ENCODE measurements at regions not wholly inside any gene's neighbourhood (a gene's known extent, or its start where the extent isn't known, plus 50 kb on each side); places are given as distances from the start of the nearest gene placed in this dataset.

DNA sequence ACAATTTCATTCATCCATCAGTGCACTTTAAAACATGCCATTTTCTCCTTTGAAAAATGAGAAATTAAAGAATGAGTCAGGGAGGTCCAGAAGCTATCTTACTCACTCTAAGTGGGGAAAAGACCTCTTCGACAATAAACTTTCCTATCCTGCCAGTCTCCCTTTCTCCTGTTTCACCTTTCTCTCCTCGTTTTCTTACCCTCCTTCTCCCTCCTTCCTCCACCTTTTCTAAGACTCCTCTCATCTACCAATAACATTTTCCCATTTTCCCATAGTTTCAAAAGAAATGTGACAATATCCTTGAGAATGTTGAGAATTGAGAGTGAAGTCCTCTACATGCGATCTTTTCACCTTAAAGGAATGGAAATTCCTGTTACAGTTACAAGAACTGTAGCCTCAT is 450.5 kb upstream of the GRAMD2B start:
- intact Hi-C loops (cut with micrococcal nuclease), result no loop called here

DNA sequence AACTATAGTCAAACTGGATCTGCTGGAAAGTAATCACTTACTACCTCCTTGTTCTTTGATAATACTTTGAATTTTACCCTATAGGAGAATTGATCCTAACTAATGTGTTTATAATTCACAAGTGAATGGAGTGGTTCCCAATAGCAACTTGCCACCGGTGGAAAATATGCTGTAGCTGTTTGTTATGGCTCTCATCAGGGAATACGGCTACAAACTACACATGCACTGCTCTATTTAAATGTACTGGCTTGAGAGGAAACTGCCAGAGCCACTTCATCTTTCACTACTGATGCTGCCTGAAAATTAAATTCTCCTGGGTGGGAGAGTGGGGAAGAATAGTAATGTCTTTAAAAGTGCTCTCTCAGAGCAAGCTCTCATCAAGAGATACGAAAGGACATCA is 448.5 kb upstream of the GRAMD2B start:
- DNase-seq, result no peak
- intact Hi-C loops (cut with micrococcal nuclease), result no loop called here
- no peaks in the 10 kb centered on the region for H3K9me3 ChIP-seq (replicated peaks)
- H3K4me3 ChIP-seq, result no peak overlapping the region
- H3K27me3 ChIP-seq (ENCODE audit: low read depth), result no peaks in the 10 kb centered on the region
- H3K4me1 ChIP-seq, result no peaks in the 10 kb centered on the region
- no peaks in the 10 kb centered on the region for H3K36me3 ChIP-seq
- TF ChIP-seq, protein P1, sequence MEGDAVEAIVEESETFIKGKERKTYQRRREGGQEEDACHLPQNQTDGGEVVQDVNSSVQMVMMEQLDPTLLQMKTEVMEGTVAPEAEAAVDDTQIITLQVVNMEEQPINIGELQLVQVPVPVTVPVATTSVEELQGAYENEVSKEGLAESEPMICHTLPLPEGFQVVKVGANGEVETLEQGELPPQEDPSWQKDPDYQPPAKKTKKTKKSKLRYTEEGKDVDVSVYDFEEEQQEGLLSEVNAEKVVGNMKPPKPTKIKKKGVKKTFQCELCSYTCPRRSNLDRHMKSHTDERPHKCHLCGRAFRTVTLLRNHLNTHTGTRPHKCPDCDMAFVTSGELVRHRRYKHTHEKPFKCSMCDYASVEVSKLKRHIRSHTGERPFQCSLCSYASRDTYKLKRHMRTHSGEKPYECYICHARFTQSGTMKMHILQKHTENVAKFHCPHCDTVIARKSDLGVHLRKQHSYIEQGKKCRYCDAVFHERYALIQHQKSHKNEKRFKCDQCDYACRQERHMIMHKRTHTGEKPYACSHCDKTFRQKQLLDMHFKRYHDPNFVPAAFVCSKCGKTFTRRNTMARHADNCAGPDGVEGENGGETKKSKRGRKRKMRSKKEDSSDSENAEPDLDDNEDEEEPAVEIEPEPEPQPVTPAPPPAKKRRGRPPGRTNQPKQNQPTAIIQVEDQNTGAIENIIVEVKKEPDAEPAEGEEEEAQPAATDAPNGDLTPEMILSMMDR (IDR thresholded peaks at IDR 0.05; ENCODE audit: borderline replicate concordance), result no peak
- no peak overlapping the region for H3K27ac ChIP-seq (replicated peaks)

More for the DNA sequence above, 450.5 kb upstream of the GRAMD2B start:
- no peaks in the 10 kb centered on the region for H3K9me3 ChIP-seq (replicated peaks)
- TF ChIP-seq, protein P1 (IDR thresholded peaks at IDR 0.05; ENCODE audit: borderline replicate concordance), result no peak
- DNase-seq, result no peak
- H3K4me3 ChIP-seq, result no peak overlapping the region
- H3K4me1 ChIP-seq, result no peaks in the 10 kb centered on the region
- no peak overlapping the region for H3K27ac ChIP-seq (replicated peaks)
- no peaks in the 10 kb centered on the region for H3K27me3 ChIP-seq (ENCODE audit: low read depth)
- no peaks in the 10 kb centered on the region for H3K36me3 ChIP-seq

DNA sequence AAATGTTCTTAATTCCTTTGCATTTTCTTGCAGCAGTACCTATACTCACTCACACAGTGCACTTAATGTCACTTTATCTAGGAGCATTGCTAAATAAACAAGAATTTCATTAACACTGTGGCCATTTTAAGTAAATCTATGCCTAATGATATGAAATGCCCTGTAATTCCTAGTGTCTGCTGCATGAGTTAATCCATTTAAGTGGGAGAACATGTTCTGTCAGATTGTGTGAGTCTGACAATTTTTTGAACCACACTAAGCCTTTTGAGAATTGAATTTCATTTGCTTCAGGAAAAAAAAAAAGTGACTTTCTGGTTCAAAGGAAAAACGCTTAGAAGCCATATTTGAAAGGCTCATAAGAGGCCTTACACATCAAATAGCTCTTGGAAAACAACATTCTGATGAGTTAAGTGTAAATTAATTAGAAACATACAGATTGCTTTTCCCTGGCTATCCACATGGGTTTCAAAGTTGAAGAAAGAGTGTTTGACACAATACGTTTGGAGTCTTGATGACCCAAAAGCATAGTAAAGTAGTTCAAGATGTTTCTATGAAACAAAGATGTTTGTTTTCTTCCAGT is 446.7 kb upstream of the GRAMD2B start:
- no peaks in the 10 kb centered on the region for H3K9me3 ChIP-seq (replicated peaks)

DNA sequence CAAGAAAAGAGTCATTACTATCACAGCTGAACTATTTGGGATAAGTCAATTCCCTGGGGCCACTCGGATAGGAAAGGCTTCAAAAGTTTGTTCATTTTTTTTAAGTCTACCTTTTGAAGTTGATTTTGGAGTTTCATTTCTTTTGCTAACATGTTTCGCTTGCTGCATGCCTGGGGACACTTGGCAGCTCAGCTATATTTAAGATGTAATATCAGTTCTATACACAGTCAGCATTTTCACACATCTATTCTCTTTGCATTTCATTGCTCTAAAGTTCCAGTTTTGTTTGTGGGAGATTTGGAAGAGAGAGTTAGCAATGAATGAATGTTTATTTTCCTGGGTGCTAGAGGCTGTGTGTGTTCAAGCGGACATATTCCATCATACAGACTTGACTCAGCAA is 445.2 kb upstream of the GRAMD2B start:
- H3K36me3 ChIP-seq, result no peaks in the 10 kb centered on the region
- H3K4me3 ChIP-seq, result no peak overlapping the region
- peaks cover 15% of the 10 kb centered on the region for H3K4me1 ChIP-seq
- no peak for DNase-seq
- TF ChIP-seq, protein P1 (IDR thresholded peaks at IDR 0.05; ENCODE audit: borderline replicate concordance), result no peak
- intact Hi-C loops (cut with micrococcal nuclease), result no loop called here
- no peak overlapping the region for H3K27ac ChIP-seq (replicated peaks)
- H3K27me3 ChIP-seq (ENCODE audit: low read depth), result no peaks in the 10 kb centered on the region
- H3K9me3 ChIP-seq (replicated peaks), result peaks cover 2% of the 10 kb centered on the region

More for the DNA sequence above, 446.7 kb upstream of the GRAMD2B start:
- Histone ChIP-seq H3K27ac (replicated peaks) (no peak overlapping the region), H3K27me3 (ENCODE audit: low read depth) (no peaks in the 10 kb centered on the region), H3K36me3 (no peaks in the 10 kb centered on the region), H3K4me3 (no peak overlapping the region), H3K4me1 (peaks cover 15% of the 10 kb centered on the region)
- DNase-seq, result no peak
- TF ChIP-seq, protein P1 (IDR thresholded peaks at IDR 0.05; ENCODE audit: borderline replicate concordance), result no peak
- intact Hi-C loops (cut with micrococcal nuclease), result no loop called here

DNA sequence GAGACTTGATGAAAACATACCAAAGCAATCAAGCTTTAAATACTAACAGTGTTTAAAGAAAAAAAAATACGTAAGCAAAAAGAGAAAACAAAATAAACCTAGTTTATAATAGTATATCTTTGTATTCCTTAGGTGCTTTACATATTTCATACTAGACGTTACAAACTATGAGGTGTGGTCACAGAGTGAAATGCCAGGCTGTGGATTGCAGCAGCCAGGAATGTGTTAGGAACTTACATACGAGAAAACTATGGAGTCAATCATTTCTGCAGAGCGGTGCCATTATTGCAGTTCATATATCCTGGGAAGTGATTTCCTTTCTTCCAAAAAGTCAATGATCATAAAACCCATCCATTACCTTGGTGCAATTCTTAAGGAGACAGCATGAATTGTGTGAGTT is 443.6 kb upstream of the GRAMD2B start:
- TF ChIP-seq, protein P1 (IDR thresholded peaks at IDR 0.05; ENCODE audit: borderline replicate concordance), result no peak
- intact Hi-C loops (cut with micrococcal nuclease), result no loop called here
- H3K27ac ChIP-seq (replicated peaks), result no peak overlapping the region

More for the DNA sequence above, 443.6 kb upstream of the GRAMD2B start:
- no peaks in the 10 kb centered on the region for H3K27me3 ChIP-seq (ENCODE audit: low read depth)
- H3K9me3 ChIP-seq (replicated peaks), result peaks cover 16% of the 10 kb centered on the region
- DNase-seq, result no peak
- no peak overlapping the region for H3K4me3 ChIP-seq
- no peaks in the 10 kb centered on the region for H3K36me3 ChIP-seq
- H3K4me1 ChIP-seq, result peaks cover 15% of the 10 kb centered on the region

Data from left ventricle myocardium inferior (tissue), 1 donor.